Body of pancreas (tissue), 4 donors: ENCODE measurements at regions not wholly inside any gene's neighbourhood (a gene's known extent, or its start where the extent isn't known, plus 50 kb on each side); places are given as distances from the start of the nearest gene placed in this dataset.

Source experiments
- CTCF ChIP-seq, 7 experiments: fragments of 450-650 bp in 4 of 7; fragments of 200-600 bp in 3 of 7; sonication (generic) in 3 of 7; IDR thresholded peaks; one replicate each; pipeline ENCODE4 v1.5.1; 2016 to 2019; ENCODE audit warnings: antibody characterized with exemption in 7 of 7
- POLR2A ChIP-seq, 3 donors: fragments of 450-650 bp; IDR thresholded peaks; one replicate each; pipeline ENCODE4 v1.6.1; 2016; ENCODE audit warnings: antibody characterized with exemption in 3 of 3, mild to moderate bottlenecking in 2 of 3

GRCh38 chr12:39127401-39127800, 222.0 kb upstream of the CPNE8 start:
- TF ChIP-seq CTCF (IDR thresholded peaks at IDR 0.05) (no peak), POLR2A (IDR thresholded peaks at IDR 0.05) (no peak)
